ENCODE measurements at regions not wholly inside any gene's neighbourhood (a gene's known extent, or its start where the extent isn't known, plus 50 kb on each side); places are given as distances from the start of the nearest gene placed in this dataset.

- no peak overlapping the region for H3K27ac ChIP-seq
- H3K4me3 ChIP-seq, result no peak overlapping the region
Measured at GRCh38 chr3:107868449-107868848, 222.4 kb downstream of the CD47 start.

DNA sequence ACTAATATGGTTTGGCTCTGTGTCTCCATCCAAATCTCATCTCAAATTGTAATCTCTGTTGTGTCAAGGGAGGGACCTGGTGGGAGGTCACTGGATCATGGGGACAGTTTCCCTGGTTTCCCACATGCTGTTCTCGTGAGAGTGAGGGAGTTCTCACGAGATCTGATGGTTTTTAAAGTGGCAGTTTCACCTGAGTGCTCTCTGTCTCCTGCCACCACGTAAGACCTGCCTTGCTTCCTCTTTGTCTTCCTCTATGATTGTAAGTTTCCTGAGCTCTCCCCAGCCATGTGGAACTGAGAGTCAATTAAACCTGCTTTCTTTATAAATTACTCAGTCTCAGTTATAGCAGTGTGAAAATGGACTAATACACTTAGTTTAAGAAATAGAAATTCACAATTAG is 228.9 kb downstream of the CD47 start:
- Histone ChIP-seq H3K27ac (no peak overlapping the region), H3K4me3 (no peak overlapping the region)

DNA sequence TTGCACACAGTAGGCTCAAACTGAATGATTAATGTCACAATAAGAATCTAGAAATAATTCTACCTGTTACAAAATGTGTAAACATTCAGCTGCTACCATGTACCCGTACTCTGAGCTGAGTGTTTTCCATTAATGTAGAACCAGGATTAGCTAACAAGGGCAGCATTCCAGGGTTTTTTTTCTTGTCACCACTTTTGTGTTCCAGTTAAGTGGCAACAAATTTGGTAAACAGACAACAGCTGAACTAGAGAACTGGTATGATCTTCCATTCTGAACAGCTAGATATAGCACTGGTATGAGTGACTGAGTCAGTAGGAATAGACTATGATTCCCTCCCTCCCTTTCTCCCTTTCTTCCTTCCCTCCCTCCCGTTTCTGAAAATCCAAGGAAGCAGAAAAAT is 229.4 kb downstream of the CD47 start:
- H3K27ac ChIP-seq, result no peak overlapping the region
- H3K4me3 ChIP-seq, result no peak overlapping the region
